Tibial nerve (tissue), 4 donors: ENCODE measurements at regions not wholly inside any gene's neighbourhood (a gene's known extent, or its start where the extent isn't known, plus 50 kb on each side); places are given as distances from the start of the nearest gene placed in this dataset.

Experiments
- DNase-seq, 2 donors: peaks; one replicate each; pipeline ENCODE4 v3.0.0-alpha.2; 2019; ENCODE audit warnings: low spot score in 2 of 2
- H3K27ac ChIP-seq, 4 donors: fragments of 200-600 bp; sonication (generic) in 3 of 4; one replicate each; pipeline ENCODE4 v1.5.1; 2017 to 2019; ENCODE audit warnings: mild to moderate bottlenecking in 1 of 4
- H3K27me3 ChIP-seq, 2 donors: fragments of 200-600 bp; sonication (generic) in 1 of 2; one replicate each; pipeline versions ENCODE4 v1.5.1 to v1.6.0; 2017 to 2019
- H3K36me3 ChIP-seq, 3 donors: fragments of 200-600 bp; sonication (generic); one replicate each; pipeline ENCODE4 v1.5.1; 2018 to 2019
- H3K4me1 ChIP-seq, 4 donors: fragments of 200-600 bp; sonication (generic) in 3 of 4; one replicate each; pipeline ENCODE4 v1.5.1; 2017 to 2019
- H3K4me3 ChIP-seq, 4 donors: fragments of 200-600 bp; sonication (generic) in 3 of 4; one replicate each; pipeline ENCODE4 v1.5.1; 2017 to 2019; ENCODE audit warnings: mild to moderate bottlenecking in 1 of 4, moderate library complexity in 1 of 4
- H3K9me3 ChIP-seq, 4 donors: fragments of 200-600 bp; sonication (generic) in 3 of 4; one replicate each; pipeline ENCODE4 v1.5.1; 2017 to 2019
- EP300 ChIP-seq, 2 donors: sonication (generic); formaldehyde crosslinking; IDR thresholded peaks; one replicate each; pipeline ENCODE4 v1.6.1; 2017; ENCODE audit warnings: antibody characterized with exemption in 2 of 2, mild to moderate bottlenecking in 1 of 2
- POLR2A ChIP-seq, 2 donors: fragments of 450-650 bp; IDR thresholded peaks; one replicate each; pipeline ENCODE4 v1.6.1; 2017; ENCODE audit warnings: antibody characterized with exemption in 2 of 2, mild to moderate bottlenecking in 2 of 2, moderate library complexity in 2 of 2
- WGBS, 2 donors: methylation state at CpG; one replicate each; pipeline ENCODE4 v1.1.5; 2018; 5-methylcytosine and 5-hydroxymethylcytosine counted together
- TF ChIP-seq, protein P1 (sequence below), 5 experiments: fragments of 200-600 bp in 3 of 5; fragments of 450-650 bp in 2 of 5; sonication (generic) in 3 of 5; IDR thresholded peaks; one replicate each; pipeline ENCODE4 v1.5.1; 2016 to 2019; ENCODE audit warnings: antibody characterized with exemption in 5 of 5, mild to moderate bottlenecking in 3 of 5, moderate library complexity in 2 of 5

DNA sequence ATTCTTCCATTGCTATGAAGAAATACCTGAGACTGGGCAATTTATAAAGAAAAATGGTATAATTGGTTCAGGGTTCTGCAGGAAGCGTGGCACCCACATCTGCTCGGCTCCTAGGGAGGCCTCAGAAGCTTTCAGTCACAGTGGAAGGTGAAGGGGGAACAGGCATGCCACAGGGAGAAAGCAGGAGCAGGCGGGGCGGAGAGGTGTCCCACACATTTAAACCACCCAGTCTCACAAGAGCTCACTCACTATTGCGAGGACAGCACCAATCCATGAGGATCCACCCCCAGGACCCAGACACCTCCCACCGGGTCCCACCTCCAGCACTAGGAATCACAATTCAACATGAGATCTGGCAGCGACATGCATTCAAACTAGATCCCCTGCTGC, 56.0 kb upstream of the C14orf180 start:
- H3K27me3 ChIP-seq: no peaks in the 10 kb centered on the region
- no peak for TF ChIP-seq POLR2A (IDR thresholded peaks at IDR 0.05)
- TF ChIP-seq, protein P1, sequence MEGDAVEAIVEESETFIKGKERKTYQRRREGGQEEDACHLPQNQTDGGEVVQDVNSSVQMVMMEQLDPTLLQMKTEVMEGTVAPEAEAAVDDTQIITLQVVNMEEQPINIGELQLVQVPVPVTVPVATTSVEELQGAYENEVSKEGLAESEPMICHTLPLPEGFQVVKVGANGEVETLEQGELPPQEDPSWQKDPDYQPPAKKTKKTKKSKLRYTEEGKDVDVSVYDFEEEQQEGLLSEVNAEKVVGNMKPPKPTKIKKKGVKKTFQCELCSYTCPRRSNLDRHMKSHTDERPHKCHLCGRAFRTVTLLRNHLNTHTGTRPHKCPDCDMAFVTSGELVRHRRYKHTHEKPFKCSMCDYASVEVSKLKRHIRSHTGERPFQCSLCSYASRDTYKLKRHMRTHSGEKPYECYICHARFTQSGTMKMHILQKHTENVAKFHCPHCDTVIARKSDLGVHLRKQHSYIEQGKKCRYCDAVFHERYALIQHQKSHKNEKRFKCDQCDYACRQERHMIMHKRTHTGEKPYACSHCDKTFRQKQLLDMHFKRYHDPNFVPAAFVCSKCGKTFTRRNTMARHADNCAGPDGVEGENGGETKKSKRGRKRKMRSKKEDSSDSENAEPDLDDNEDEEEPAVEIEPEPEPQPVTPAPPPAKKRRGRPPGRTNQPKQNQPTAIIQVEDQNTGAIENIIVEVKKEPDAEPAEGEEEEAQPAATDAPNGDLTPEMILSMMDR (IDR thresholded peaks at IDR 0.05): no peak
- TF ChIP-seq EP300 (IDR thresholded peaks at IDR 0.05): no peak
- H3K36me3 ChIP-seq: no peaks in the 10 kb centered on the region
- no peak for DNase-seq
- 86 to 94% methylated on average over 7 of the region's 7 CpGs for WGBS, 2 donors
- H3K4me3 ChIP-seq: no peak overlapping the region
- no peak overlapping the region for H3K27ac ChIP-seq
- H3K4me1 ChIP-seq: no peaks in the 10 kb centered on the region
- peaks cover 0 to 35% (median 0%) of the 10 kb centered on the region in 4 donors for H3K9me3 ChIP-seq

DNA sequence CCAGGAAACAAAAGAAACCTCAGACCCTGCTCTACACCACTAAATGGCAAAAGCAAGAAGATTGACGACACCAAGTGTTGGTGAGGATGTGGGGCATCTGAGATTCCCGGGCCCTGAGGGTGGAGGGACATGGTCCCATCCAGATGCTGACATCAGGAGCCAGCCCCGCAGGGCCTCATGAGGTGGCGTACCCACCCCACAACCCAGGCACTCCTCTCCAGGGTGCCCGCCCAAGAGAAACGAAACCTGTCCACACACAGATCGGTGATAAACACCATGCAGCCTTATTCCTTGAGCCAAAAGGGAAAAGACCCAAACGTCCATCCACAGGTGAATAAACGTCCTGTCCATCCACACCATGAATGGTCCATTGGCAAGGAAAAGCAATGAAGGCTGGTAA, 54.8 kb upstream of the C14orf180 start:
- Histone ChIP-seq H3K4me1 (no peaks in the 10 kb centered on the region), H3K36me3 (no peaks in the 10 kb centered on the region), H3K9me3 (peaks cover 0 to 34% (median 0%) of the 10 kb centered on the region in 4 donors), H3K27me3 (no peaks in the 10 kb centered on the region), H3K4me3 (no peak overlapping the region), H3K27ac (no peak overlapping the region)
- WGBS, 2 donors: 77 to 84% methylated on average over 9 of the region's 9 CpGs
- no peak for DNase-seq
- TF ChIP-seq, protein P1 (IDR thresholded peaks at IDR 0.05): no peak
- no peak for TF ChIP-seq POLR2A (IDR thresholded peaks at IDR 0.05)
- no peak for TF ChIP-seq EP300 (IDR thresholded peaks at IDR 0.05)

DNA sequence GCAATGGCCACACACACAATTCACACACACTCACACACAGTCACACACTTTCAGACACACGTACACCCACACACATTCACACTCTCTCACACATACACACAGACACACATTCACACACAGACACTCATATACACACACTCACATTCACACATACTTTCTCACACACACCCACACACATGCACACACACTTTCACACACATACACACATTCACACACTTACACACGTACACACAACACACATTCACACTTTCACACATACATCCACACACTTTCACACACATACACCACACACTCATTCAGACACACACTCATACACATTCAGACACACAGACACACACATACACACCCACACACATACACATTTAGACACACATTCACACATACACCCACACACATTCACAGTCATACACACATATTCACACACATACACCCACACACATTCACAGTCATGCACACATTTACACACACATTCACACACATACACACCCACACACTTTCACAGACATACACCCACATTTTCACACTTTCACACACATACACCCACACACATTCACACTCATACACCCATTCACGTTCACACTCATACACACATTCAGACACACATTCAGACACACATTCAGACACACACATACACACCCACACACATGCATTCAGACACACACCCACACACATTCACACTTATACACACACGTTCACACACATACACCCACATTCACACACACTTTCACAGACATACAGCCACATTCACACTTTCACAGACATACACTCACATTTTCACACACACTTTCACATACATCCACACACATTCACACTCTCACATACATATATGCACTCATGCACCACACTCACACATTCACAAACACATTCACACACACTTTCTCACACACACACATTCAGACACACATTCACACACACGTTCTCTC, 52.6 kb upstream of the C14orf180 start:
- Histone ChIP-seq H3K9me3 (peaks cover 0 to 34% (median 0%) of the 10 kb centered on the region in 4 donors), H3K27me3 (no peaks in the 10 kb centered on the region), H3K27ac (no peak overlapping the region), H3K4me1 (no peaks in the 10 kb centered on the region), H3K36me3 (no peaks in the 10 kb centered on the region), H3K4me3 (no peak overlapping the region)
- no peak for DNase-seq
- 54 to 63% methylated on average over 5 of the region's 5 CpGs for WGBS, 2 donors
- TF ChIP-seq, protein P1 (IDR thresholded peaks at IDR 0.05): no peak
- no peak for TF ChIP-seq POLR2A (IDR thresholded peaks at IDR 0.05)

DNA sequence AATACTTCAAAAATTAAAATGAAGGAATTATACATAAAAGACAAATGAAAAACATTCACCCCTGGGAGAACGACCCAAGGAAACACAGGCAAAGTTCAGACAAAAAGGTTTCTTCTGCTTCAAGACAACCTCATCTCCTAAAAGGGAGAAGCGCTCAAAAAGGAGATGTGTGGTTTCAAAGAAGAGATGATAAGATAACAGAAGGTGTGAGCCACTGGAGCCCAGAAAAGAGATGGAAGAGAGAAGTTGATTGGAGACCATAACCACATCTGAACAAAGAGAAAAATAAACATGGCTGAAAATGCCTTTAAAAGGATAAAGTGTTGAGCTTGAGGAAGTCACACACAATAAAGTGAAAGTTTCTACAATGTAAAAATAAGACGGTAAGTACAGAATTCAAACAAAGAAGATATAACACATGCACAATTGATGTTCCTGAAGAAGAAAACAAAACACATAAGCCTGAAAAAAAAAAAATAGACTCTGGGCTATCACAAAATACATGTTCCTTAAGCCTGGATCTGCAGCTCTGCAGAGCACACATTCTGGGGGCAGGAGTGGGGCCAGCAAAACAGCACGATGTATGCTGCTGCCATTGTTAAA, 51.6 kb upstream of the C14orf180 start:
- WGBS, 2 donors: 87 to 89% methylated on average over 4 of the region's 4 CpGs

More for the DNA sequence above, 51.6 kb upstream of the C14orf180 start:
- Histone ChIP-seq H3K36me3 (no peaks in the 10 kb centered on the region), H3K4me1 (no peaks in the 10 kb centered on the region), H3K27ac (no peak overlapping the region), H3K27me3 (no peaks in the 10 kb centered on the region), H3K9me3 (peaks cover 0 to 34% (median 0%) of the 10 kb centered on the region in 4 donors), H3K4me3 (no peak overlapping the region)
- no peak for DNase-seq
- TF ChIP-seq EP300 (IDR thresholded peaks at IDR 0.05) (no peak), POLR2A (IDR thresholded peaks at IDR 0.05) (no peak)
- TF ChIP-seq, protein P1 (IDR thresholded peaks at IDR 0.05): no peak
